MM.1S (cell line): ENCODE measurements at regions not wholly inside any gene's neighbourhood (a gene's known extent, or its start where the extent isn't known, plus 50 kb on each side); places are given as distances from the start of the nearest gene placed in this dataset.

Experiments used
- CTCF ChIP-seq: fragments of 300-600 bp; sonication (generic); IDR thresholded peaks from 2 replicates; pipeline ENCODE4 v1.5.1; 2016; ENCODE audit warnings: antibody characterized with exemption, low read length, mixed read lengths
- EZH2 ChIP-seq: fragments of 300-600 bp; sonication (generic); optimal IDR thresholded peaks from 2 replicates; pipeline ENCODE3; 2017; ENCODE audit warnings: low read depth, mild to moderate bottlenecking, antibody characterized with exemption, low read length, mixed read lengths
- EZH2phosphoT487 ChIP-seq: fragments of 300-600 bp; sonication (generic); IDR thresholded peaks from 2 replicates; pipeline ENCODE4 v1.6.1; 2018; ENCODE audit warnings: antibody characterized with exemption, low read length

DNA sequence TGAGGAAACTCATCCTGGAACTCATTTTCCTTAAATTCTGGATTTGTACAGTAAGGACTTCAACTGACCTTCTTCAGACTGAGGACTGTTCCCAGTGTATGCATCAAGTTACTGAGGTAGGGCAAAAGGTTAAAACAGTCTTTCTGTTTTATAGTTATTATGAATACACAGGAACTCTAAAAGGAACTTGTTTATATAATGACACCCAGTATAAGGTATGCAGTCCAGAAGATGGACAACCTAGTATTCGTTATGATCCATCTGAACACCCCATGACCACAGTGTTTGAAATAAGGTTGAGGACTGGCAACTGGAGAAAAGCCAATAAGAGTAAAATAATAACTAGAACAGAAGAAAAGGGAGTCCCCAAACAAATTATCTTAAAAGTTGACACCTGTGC lies 779.9 kb upstream of the TMEM132C start:
- no peak for TF ChIP-seq CTCF
- no peak for TF ChIP-seq EZH2
- no peak for TF ChIP-seq EZH2phosphoT487
